ENCODE measurements at regions not wholly inside any gene's neighbourhood (a gene's known extent, or its start where the extent isn't known, plus 50 kb on each side); places are given as distances from the start of the nearest gene placed in this dataset.

DNA sequence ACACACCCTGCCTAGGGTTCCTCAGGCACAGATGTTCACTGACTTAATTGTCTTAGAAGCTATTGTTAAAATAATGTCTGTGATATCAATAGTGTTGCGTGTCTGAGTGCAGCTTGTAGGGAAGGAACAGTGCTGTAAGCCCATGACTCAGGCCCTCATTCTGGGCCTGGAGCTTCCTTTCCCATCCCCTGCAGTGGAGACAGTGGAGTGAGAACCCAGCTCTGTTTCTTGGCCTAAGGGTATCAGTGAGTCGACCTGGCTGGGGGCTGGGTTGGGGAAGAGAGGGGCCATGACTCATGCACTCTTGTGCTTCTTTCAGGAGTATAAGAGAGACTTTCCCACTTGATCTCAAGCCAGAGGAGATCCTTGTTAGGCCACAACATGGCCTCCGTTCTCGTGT lies 106.8 kb downstream of the HRH4 start:
- TF ChIP-seq, protein P1, sequence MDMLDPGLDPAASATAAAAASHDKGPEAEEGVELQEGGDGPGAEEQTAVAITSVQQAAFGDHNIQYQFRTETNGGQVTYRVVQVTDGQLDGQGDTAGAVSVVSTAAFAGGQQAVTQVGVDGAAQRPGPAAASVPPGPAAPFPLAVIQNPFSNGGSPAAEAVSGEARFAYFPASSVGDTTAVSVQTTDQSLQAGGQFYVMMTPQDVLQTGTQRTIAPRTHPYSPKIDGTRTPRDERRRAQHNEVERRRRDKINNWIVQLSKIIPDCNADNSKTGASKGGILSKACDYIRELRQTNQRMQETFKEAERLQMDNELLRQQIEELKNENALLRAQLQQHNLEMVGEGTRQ (CRISPR knock-in tag; IDR thresholded peaks at IDR 0.05), result no peak
- TF ChIP-seq, protein P2, sequence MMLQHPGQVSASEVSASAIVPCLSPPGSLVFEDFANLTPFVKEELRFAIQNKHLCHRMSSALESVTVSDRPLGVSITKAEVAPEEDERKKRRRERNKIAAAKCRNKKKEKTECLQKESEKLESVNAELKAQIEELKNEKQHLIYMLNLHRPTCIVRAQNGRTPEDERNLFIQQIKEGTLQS (CRISPR knock-in tag; conservative IDR thresholded peaks at IDR 0.05), result no peak
- TF ChIP-seq, protein P3, sequence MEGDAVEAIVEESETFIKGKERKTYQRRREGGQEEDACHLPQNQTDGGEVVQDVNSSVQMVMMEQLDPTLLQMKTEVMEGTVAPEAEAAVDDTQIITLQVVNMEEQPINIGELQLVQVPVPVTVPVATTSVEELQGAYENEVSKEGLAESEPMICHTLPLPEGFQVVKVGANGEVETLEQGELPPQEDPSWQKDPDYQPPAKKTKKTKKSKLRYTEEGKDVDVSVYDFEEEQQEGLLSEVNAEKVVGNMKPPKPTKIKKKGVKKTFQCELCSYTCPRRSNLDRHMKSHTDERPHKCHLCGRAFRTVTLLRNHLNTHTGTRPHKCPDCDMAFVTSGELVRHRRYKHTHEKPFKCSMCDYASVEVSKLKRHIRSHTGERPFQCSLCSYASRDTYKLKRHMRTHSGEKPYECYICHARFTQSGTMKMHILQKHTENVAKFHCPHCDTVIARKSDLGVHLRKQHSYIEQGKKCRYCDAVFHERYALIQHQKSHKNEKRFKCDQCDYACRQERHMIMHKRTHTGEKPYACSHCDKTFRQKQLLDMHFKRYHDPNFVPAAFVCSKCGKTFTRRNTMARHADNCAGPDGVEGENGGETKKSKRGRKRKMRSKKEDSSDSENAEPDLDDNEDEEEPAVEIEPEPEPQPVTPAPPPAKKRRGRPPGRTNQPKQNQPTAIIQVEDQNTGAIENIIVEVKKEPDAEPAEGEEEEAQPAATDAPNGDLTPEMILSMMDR (IDR thresholded peaks at IDR 0.05), result no peak
- no peak for TF ChIP-seq JUN (CRISPR knock-in tag; IDR thresholded peaks at IDR 0.05)
- TF ChIP-seq, protein P4, sequence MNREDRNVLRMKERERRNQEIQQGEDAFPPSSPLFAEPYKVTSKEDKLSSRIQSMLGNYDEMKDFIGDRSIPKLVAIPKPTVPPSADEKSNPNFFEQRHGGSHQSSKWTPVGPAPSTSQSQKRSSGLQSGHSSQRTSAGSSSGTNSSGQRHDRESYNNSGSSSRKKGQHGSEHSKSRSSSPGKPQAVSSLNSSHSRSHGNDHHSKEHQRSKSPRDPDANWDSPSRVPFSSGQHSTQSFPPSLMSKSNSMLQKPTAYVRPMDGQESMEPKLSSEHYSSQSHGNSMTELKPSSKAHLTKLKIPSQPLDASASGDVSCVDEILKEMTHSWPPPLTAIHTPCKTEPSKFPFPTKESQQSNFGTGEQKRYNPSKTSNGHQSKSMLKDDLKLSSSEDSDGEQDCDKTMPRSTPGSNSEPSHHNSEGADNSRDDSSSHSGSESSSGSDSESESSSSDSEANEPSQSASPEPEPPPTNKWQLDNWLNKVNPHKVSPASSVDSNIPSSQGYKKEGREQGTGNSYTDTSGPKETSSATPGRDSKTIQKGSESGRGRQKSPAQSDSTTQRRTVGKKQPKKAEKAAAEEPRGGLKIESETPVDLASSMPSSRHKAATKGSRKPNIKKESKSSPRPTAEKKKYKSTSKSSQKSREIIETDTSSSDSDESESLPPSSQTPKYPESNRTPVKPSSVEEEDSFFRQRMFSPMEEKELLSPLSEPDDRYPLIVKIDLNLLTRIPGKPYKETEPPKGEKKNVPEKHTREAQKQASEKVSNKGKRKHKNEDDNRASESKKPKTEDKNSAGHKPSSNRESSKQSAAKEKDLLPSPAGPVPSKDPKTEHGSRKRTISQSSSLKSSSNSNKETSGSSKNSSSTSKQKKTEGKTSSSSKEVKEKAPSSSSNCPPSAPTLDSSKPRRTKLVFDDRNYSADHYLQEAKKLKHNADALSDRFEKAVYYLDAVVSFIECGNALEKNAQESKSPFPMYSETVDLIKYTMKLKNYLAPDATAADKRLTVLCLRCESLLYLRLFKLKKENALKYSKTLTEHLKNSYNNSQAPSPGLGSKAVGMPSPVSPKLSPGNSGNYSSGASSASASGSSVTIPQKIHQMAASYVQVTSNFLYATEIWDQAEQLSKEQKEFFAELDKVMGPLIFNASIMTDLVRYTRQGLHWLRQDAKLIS (CRISPR knock-in tag; IDR thresholded peaks at IDR 0.05; ENCODE audit: borderline replicate concordance), result no peak
- TF ChIP-seq IRF2 (CRISPR knock-in tag; IDR thresholded peaks at IDR 0.05; ENCODE audit: borderline replicate concordance, low read depth), result no peak

All from WTC11 (cell line).